ENCODE measurements at regions not wholly inside any gene's neighbourhood (a gene's known extent, or its start where the extent isn't known, plus 50 kb on each side); places are given as distances from the start of the nearest gene placed in this dataset.

DNA sequence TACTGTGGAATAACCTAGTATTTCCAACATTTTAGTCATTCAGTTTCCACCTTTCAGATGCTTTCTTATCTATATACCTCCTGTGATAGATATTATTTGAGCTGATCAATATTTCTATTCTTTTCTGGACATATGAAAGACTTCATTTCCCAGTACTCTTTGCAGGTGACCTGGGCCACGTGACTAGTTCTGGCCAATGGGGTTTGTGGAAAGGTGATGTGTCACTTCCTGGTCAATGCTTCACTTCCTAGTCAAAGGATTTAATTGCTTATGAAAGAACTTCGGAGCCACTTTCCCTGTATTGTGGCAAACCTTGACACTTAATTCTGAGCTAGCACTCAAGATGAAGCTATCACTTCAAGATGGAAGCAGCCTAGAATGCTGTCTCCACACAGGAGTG, 248.9 kb upstream of the FOXF1 start:
- TF ChIP-seq, protein P1, sequence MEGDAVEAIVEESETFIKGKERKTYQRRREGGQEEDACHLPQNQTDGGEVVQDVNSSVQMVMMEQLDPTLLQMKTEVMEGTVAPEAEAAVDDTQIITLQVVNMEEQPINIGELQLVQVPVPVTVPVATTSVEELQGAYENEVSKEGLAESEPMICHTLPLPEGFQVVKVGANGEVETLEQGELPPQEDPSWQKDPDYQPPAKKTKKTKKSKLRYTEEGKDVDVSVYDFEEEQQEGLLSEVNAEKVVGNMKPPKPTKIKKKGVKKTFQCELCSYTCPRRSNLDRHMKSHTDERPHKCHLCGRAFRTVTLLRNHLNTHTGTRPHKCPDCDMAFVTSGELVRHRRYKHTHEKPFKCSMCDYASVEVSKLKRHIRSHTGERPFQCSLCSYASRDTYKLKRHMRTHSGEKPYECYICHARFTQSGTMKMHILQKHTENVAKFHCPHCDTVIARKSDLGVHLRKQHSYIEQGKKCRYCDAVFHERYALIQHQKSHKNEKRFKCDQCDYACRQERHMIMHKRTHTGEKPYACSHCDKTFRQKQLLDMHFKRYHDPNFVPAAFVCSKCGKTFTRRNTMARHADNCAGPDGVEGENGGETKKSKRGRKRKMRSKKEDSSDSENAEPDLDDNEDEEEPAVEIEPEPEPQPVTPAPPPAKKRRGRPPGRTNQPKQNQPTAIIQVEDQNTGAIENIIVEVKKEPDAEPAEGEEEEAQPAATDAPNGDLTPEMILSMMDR (IDR thresholded peaks at IDR 0.05), result no peak
- no peak for TF ChIP-seq POLR2A (IDR thresholded peaks at IDR 0.05)
- TF ChIP-seq POLR2AphosphoS5 (IDR thresholded peaks at IDR 0.05), result no peak
